Body of pancreas (tissue), 4 donors: ENCODE measurements at regions not wholly inside any gene's neighbourhood (a gene's known extent, or its start where the extent isn't known, plus 50 kb on each side); places are given as distances from the start of the nearest gene placed in this dataset.

Experiments used
- ATAC-seq: fragments of 150-250 bp; one replicate; pipeline ENCODE4 v1.9.1; 2016
- DNase-seq, 4 donors: peaks; one replicate each; pipeline ENCODE4 v3.0.0-alpha.2; 2019
- H3K27ac ChIP-seq, 4 donors: fragments of 200-600 bp; sonication (generic); 1 replicate in 3 of 4; 2 replicates in 1 of 4; pipeline versions ENCODE4 v1.5.1 to v1.6.1; 2016 to 2019; ENCODE audit warnings: mild to moderate bottlenecking in 1 of 4, mixed read lengths in 1 of 4, moderate library complexity in 1 of 4
- H3K27me3 ChIP-seq, 2 donors: fragments of 200-600 bp; sonication (generic); one replicate each; pipeline ENCODE4 v1.6.0; 2016; ENCODE audit warnings: mild to moderate bottlenecking in 1 of 2
- H3K36me3 ChIP-seq, 2 donors: fragments of 200-600 bp; sonication (generic); replicated peaks in 1 of 2; 2 replicates each; pipeline ENCODE4 v1.5.1; 2016; ENCODE audit warnings: low read depth in 2 of 2; ENCODE audit not compliant: insufficient read depth in 1 of 2
- H3K4me1 ChIP-seq: fragments of 200-600 bp; sonication (generic); one replicate; pipeline ENCODE4 v1.6.0; 2016
- H3K4me3 ChIP-seq, 2 donors: fragments of 200-600 bp; sonication (generic); 1 replicate in 1 of 2; 2 replicates in 1 of 2; pipeline ENCODE4 v1.5.1; 2016 to 2019
- H3K9me3 ChIP-seq, 3 donors: fragments of 200-600 bp; sonication (generic); 1 replicate in 2 of 3; 2 replicates in 1 of 3; pipeline ENCODE4 v1.5.1; 2016
- CTCF ChIP-seq, 7 experiments: fragments of 450-650 bp in 4 of 7; fragments of 200-600 bp in 3 of 7; sonication (generic) in 3 of 7; IDR thresholded peaks; one replicate each; pipeline ENCODE4 v1.5.1; 2016 to 2019; ENCODE audit warnings: antibody characterized with exemption in 7 of 7
- POLR2A ChIP-seq, 3 donors: fragments of 450-650 bp; IDR thresholded peaks; one replicate each; pipeline ENCODE4 v1.6.1; 2016; ENCODE audit warnings: antibody characterized with exemption in 3 of 3, mild to moderate bottlenecking in 2 of 3
- WGBS, 2 donors: methylation state at CpG; one replicate each; pipeline ENCODE4 v1.1.5; 2017; 5-methylcytosine and 5-hydroxymethylcytosine counted together
- intact Hi-C: fragments of 100-400 bp; cut with DNase I; formaldehyde crosslinking; loops from one replicate; pipeline ENCODE4 v1.15.1; 2023

DNA sequence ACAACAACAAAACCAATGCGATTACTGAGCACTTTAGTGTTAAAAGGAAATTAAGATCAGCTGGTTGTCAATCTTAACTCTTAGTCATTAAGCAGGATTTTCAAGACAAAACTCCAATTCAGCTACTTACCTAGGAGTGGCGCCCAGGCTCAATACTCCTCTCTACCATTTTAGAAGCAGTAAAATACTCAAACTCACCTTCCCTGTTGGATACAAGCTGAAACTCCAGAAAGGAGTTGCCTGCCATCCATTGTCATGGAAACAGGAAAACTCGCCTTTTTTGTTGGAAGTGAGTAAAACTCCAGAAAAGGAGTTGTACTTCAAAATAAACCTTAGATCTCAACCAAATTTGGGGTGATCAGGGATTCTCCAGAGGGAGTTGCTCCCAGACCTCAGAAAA lies 127.0 kb upstream of the F3 start:
- no peaks in the 10 kb centered on the region for H3K36me3 ChIP-seq
- WGBS, 2 donors = 92 to 96% methylated on average over 3 of the region's 3 CpGs
- TF ChIP-seq POLR2A (IDR thresholded peaks at IDR 0.05) (no peak), CTCF (IDR thresholded peaks at IDR 0.05) (no peak)
- DNase-seq (no peak), ATAC-seq (no peak)
- no peak overlapping the region for H3K4me3 ChIP-seq
- no peaks in the 10 kb centered on the region for H3K9me3 ChIP-seq
- H3K4me1 ChIP-seq = no peaks in the 10 kb centered on the region
- no peak overlapping the region for H3K27ac ChIP-seq
- intact Hi-C loops = no loop called here
- no peaks in the 10 kb centered on the region for H3K27me3 ChIP-seq

- 80 to 92% methylated on average over 7 of the region's 7 CpGs for WGBS, 2 donors
- Histone ChIP-seq H3K4me1 (no peaks in the 10 kb centered on the region), H3K27me3 (no peaks in the 10 kb centered on the region), H3K9me3 (no peaks in the 10 kb centered on the region), H3K36me3 (no peaks in the 10 kb centered on the region), H3K4me3 (no peak overlapping the region), H3K27ac (no peak overlapping the region)
- ATAC-seq (no peak), DNase-seq (no peak)
- intact Hi-C loops = no loop called here
- TF ChIP-seq POLR2A (IDR thresholded peaks at IDR 0.05) = no peak
- TF ChIP-seq CTCF (IDR thresholded peaks at IDR 0.05) = no peak
Measured at GRCh38 chr1:94667818-94668217, 126.3 kb upstream of the F3 start.

- Histone ChIP-seq H3K4me3 (no peak overlapping the region), H3K27ac (no peak overlapping the region), H3K27me3 (no peaks in the 10 kb centered on the region), H3K36me3 (no peaks in the 10 kb centered on the region), H3K4me1 (peaks cover 4% of the 10 kb centered on the region), H3K9me3 (no peaks in the 10 kb centered on the region)
- ATAC-seq (no peak), DNase-seq (no peak)
- 80 to 93% methylated on average over 1 of the region's 1 CpG for WGBS, 2 donors
- TF ChIP-seq CTCF (IDR thresholded peaks at IDR 0.05) (no peak), POLR2A (IDR thresholded peaks at IDR 0.05) (no peak)
- intact Hi-C loops = no loop called here
Measured at GRCh38 chr1:94666797-94667196, 125.2 kb upstream of the F3 start.

DNA sequence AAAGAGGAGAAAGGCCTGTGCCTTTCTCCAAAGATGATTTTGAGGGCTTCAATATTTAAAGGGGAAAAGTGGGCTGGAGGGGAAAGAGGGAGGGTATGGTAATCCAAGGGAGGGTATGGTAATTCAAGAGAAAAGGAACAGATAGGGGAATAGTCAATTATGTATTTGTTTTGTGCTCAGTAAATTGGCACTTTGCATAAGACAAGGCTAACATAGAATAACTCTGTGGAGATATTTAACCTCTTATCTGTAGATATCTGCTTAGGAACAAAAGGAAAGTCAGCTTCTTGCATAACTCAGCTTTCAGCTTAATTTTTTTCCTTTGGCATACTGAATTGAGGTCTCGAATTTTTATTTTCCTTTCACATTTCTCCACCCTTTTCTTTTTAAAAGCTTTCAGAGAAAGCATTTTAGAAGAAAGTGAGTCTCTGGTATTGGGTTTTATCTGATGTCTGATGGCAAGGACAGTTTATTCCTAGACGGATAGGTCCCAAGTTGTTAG lies 119.9 kb upstream of the F3 start:
- TF ChIP-seq CTCF (IDR thresholded peaks at IDR 0.05) = no peak
- TF ChIP-seq POLR2A (IDR thresholded peaks at IDR 0.05) = no peak
- intact Hi-C loops = no loop called here
- DNase-seq (no peak), ATAC-seq (no peak)
- Histone ChIP-seq H3K4me3 (no peak overlapping the region), H3K27ac (peak overlapping the region in 1 of 4 donors; percentile 1), H3K27me3 (no peaks in the 10 kb centered on the region), H3K4me1 (peaks cover 36% of the 10 kb centered on the region), H3K9me3 (no peaks in the 10 kb centered on the region), H3K36me3 (no peaks in the 10 kb centered on the region)
- WGBS, 2 donors = 24 to 30% methylated on average over 2 of the region's 2 CpGs

GRCh38 chr1:94660994-94661393 lies 119.4 kb upstream of the F3 start:
- Histone ChIP-seq H3K27ac (peak overlapping the region in 1 of 4 donors; percentile 1), H3K9me3 (no peaks in the 10 kb centered on the region), H3K27me3 (no peaks in the 10 kb centered on the region), H3K4me1 (peaks cover 36% of the 10 kb centered on the region), H3K36me3 (no peaks in the 10 kb centered on the region), H3K4me3 (no peak overlapping the region)
- DNase-seq = no peak
- intact Hi-C loops = no loop called here
- no peak for ATAC-seq
- no peak for TF ChIP-seq CTCF (IDR thresholded peaks at IDR 0.05)
- no peak for TF ChIP-seq POLR2A (IDR thresholded peaks at IDR 0.05)
